ENCODE measurements at regions not wholly inside any gene's neighbourhood (a gene's known extent, or its start where the extent isn't known, plus 50 kb on each side); places are given as distances from the start of the nearest gene placed in this dataset.

DNA sequence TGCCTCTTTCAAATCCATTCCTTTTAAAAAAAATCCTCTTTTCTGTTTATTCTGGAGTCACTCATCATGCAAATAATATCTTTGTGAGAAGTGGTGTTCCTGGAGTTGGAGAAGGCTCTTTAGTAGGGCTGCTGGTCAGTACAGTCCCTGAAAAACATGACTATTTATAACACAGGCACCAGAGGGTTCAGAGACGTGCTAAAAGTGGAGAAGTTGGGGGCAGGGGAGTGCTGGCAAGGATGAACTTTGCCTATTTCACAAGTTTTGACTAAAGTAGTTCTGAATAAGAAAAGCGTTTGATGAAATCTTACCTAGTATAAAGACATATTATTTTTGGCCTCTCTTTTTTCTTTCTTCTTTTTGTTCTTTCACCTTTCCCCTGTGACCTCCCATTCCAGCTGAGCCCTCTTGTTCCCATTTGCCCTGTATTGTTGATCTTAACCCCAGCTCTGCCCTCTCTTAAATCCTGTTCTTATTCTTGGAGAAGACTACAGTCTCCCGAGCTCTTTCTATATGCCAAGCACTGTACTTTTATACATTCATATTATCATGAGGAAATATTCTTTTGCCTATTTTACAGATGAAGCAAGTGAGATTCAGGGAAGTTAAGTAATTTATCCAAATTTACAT is 129.1 kb downstream of the TM9SF2 start (continued):
- TF ChIP-seq KDM1A (IDR thresholded peaks at IDR 0.05; ENCODE audit: borderline replicate concordance, low read length) = no peak

All from H1 (cell line).